ENCODE measurements at regions not wholly inside any gene's neighbourhood (a gene's known extent, or its start where the extent isn't known, plus 50 kb on each side); places are given as distances from the start of the nearest gene placed in this dataset.

- POLR2A ChIA-PET: no interaction called here
Measured at GRCh38 chr12:4026517-4026916, 153.3 kb upstream of the PARP11 start.

GRCh38 chr12:4026020-4026358 is 152.8 kb upstream of the PARP11 start:
- Histone ChIP-seq H3K9me3 (ENCODE audit: control insufficient read depth, insufficient read depth, low read length) (peaks cover 8% of the 10 kb centered on the region), H3K27me3 (ENCODE audit: control insufficient read depth, insufficient read depth, low read length) (peaks cover 5% of the 10 kb centered on the region), H3K27ac (ENCODE audit: low read depth, low read length) (no peak overlapping the region), H3K4me3 (ENCODE audit: low read depth, low read length) (no peak overlapping the region)
- DNase-seq (ENCODE audit: low read depth, low spot score): no peak
- ChIA-PET POLR2A (no interaction called here), CTCF (interaction anchor here (1.2 to 2.4 kb wide), 2 partner anchors 13 to 250 kb away, joined by 4 to 8 read pairs; no protein-coding TSS in a partner anchor)
- no peak for TF ChIP-seq CTCF (IDR thresholded peaks at IDR 0.05; ENCODE audit: low read depth, low read length)

More at GRCh38 chr12:4026517-4026916, 153.3 kb upstream of the PARP11 start:
- CTCF ChIA-PET: interaction anchor here (1.2 to 2.4 kb wide), 2 partner anchors 12 to 250 kb away, joined by 4 to 8 read pairs; no protein-coding TSS in a partner anchor
- no peak overlapping the region for H3K4me3 ChIP-seq (ENCODE audit: low read depth, low read length)
- H3K9me3 ChIP-seq (ENCODE audit: control insufficient read depth, insufficient read depth, low read length): peaks cover 9% of the 10 kb centered on the region
- DNase-seq (ENCODE audit: low read depth, low spot score): no peak
- no peak for TF ChIP-seq CTCF (IDR thresholded peaks at IDR 0.05; ENCODE audit: low read depth, low read length)
- H3K27me3 ChIP-seq (ENCODE audit: control insufficient read depth, insufficient read depth, low read length): peaks cover 5% of the 10 kb centered on the region
- no peak overlapping the region for H3K27ac ChIP-seq (ENCODE audit: low read depth, low read length)

GRCh38 chr12:4025181-4026019 is 152.2 kb upstream of the PARP11 start:
- ChIA-PET CTCF (interaction anchor here (0.6 kb wide), 1 partner anchor 832 kb away, joined by 3 read pairs; no protein-coding TSS in a partner anchor), POLR2A (no interaction called here)
- Histone ChIP-seq H3K9me3 (ENCODE audit: control insufficient read depth, insufficient read depth, low read length) (peaks cover 2% of the 10 kb centered on the region; the same call in 1 of the 2 replicates), H3K27ac (ENCODE audit: low read depth, low read length) (no peak overlapping the region), H3K27me3 (ENCODE audit: control insufficient read depth, insufficient read depth, low read length) (peaks cover 5% of the 10 kb centered on the region), H3K4me3 (ENCODE audit: low read depth, low read length) (no peak overlapping the region)
- no peak for TF ChIP-seq CTCF (IDR thresholded peaks at IDR 0.05; ENCODE audit: low read depth, low read length)
- no peak for DNase-seq (ENCODE audit: low read depth, low spot score)

GRCh38 chr12:4024701-4025100 is 151.5 kb upstream of the PARP11 start:
- no peak overlapping the region for H3K27ac ChIP-seq (ENCODE audit: low read depth, low read length)
- no peak overlapping the region for H3K4me3 ChIP-seq (ENCODE audit: low read depth, low read length)
- ChIA-PET CTCF (no interaction called here), POLR2A (no interaction called here)
- peaks cover 5% of the 10 kb centered on the region for H3K27me3 ChIP-seq (ENCODE audit: control insufficient read depth, insufficient read depth, low read length)
- no peak for DNase-seq (ENCODE audit: low read depth, low spot score)
- TF ChIP-seq CTCF (IDR thresholded peaks at IDR 0.05; ENCODE audit: low read depth, low read length): no peak
- H3K9me3 ChIP-seq (ENCODE audit: control insufficient read depth, insufficient read depth, low read length): no peaks in the 10 kb centered on the region

Data from AG04450 (cell line).